ENCODE measurements at regions not wholly inside any gene's neighbourhood (a gene's known extent, or its start where the extent isn't known, plus 50 kb on each side); places are given as distances from the start of the nearest gene placed in this dataset.
"Not testable (repeated sequence)": the region's sequence is repeated elsewhere in the genome, so short reads cannot be mapped to it uniquely, and the experiment has no call there.

DNA sequence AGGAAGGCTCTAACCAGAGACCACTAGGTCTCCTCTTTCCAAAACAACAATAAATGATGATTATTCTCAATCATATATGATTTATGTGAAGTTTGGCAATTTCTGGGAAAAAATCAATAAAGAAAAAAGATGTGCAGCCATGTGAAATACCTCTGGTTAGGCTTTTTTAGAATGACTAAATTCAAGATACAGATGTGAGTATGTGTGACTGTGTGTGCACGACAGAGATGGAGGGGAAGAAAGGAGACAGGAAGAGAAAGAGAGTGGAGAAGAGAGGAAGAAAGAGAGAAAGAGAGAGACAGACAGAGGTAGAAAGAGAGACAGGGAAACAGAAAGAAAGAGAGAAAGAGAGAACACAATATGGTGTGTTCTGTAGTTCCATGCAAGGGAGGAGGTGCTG is 558.6 kb upstream of the CDH5 start:
- TF ChIP-seq, protein P1, sequence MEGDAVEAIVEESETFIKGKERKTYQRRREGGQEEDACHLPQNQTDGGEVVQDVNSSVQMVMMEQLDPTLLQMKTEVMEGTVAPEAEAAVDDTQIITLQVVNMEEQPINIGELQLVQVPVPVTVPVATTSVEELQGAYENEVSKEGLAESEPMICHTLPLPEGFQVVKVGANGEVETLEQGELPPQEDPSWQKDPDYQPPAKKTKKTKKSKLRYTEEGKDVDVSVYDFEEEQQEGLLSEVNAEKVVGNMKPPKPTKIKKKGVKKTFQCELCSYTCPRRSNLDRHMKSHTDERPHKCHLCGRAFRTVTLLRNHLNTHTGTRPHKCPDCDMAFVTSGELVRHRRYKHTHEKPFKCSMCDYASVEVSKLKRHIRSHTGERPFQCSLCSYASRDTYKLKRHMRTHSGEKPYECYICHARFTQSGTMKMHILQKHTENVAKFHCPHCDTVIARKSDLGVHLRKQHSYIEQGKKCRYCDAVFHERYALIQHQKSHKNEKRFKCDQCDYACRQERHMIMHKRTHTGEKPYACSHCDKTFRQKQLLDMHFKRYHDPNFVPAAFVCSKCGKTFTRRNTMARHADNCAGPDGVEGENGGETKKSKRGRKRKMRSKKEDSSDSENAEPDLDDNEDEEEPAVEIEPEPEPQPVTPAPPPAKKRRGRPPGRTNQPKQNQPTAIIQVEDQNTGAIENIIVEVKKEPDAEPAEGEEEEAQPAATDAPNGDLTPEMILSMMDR (IDR thresholded peaks at IDR 0.05; ENCODE audit: control insufficient read depth, extremely low read depth, insufficient read depth), result no peak
- H3K4me3 ChIP-seq (ENCODE audit: low read depth, low read length), result no peak overlapping the region
- DNase-seq (ENCODE audit: low read depth), result no peak

DNA sequence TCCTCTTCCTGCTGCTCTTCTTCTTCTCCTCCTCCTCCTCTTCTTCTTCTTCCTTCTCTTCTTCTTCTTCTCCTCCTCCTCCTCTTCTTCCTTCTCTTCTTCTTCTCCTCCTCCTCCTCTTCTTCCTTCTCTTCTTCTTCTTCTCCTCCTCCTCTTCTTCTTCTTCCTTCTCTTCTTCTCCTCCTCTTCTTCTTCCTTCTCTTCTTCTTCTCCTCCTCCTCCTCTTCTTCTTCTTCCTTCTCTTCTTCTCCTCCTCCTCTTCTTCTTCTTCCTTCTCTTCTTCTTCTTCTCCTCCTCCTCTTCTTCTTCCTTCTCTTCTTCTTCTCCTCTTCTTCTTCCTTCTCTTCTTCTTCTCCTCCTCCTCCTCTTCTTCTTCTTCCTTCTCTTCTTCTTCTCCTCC is 560.8 kb upstream of the CDH5 start:
- DNase-seq (ENCODE audit: low read depth); H3K4me3 ChIP-seq (ENCODE audit: low read depth, low read length): not testable (repeated sequence)

DNA sequence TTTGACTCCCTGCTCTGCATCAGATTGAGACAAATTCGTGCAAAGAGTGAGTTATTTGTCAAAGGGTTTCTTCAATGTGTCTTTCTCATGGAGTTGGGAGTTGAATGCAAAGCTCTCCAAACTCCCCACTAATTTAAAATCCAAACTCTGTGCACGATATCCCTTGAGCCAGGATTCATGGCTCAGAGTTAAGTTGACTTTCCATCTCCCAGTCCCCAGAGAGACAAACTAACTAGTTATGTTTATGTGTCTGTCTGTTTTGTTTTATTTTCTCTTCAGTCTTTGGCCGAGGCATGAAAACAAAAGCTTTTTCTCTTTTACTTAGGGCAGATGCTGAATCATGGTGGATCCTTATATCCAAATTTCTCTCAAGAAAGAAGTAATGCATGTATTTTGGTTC is 570.0 kb upstream of the CDH5 start:
- DNase-seq (ENCODE audit: low read depth), result no peak
- no peak overlapping the region for H3K4me3 ChIP-seq (ENCODE audit: low read depth, low read length)
- TF ChIP-seq, protein P1 (IDR thresholded peaks at IDR 0.05; ENCODE audit: control insufficient read depth, extremely low read depth, insufficient read depth), result no peak

DNA sequence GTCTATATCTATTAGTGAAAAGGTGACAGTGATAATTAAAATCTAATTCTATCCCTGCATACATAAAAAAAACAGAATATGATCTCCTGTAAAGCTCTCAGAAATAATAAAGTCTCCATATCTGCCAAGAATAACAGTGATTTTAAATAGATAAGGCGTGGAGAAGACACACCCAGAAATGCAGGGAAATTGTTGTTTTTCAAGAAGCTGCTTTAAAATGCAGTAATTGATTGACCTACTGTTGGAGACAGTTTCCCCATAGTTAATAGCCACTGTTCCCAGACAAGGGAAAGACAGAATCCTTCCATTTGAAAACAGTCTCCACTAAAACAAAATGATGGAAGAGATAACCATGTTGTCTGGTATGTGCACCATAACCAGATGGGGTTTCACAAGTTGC is 571.5 kb upstream of the CDH5 start:
- no peak overlapping the region for H3K4me3 ChIP-seq (ENCODE audit: low read depth, low read length)
- TF ChIP-seq, protein P1 (IDR thresholded peaks at IDR 0.05; ENCODE audit: control insufficient read depth, extremely low read depth, insufficient read depth), result no peak
- no peak for DNase-seq (ENCODE audit: low read depth)

DNA sequence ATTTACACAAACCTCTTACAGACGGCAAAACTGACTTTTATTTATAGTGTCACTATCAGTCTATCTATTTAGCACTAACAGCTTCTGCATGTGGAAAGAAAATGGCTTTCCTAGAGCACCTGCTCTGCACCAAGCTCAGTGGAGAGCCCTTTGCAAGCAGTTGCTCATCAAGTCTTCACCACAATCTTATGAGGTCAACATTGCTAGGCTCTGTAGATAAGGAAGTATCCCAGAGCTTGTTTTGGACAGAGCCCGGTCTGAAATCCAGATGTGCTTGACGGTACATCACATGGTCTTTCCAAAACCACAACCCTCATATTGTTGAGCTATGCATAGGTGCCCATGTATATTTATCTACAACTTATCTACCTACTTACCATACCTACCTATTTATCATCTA is 572.7 kb upstream of the CDH5 start:
- no peak overlapping the region for H3K4me3 ChIP-seq (ENCODE audit: low read depth, low read length)
- TF ChIP-seq, protein P1 (IDR thresholded peaks at IDR 0.05; ENCODE audit: control insufficient read depth, extremely low read depth, insufficient read depth), result no peak
- no peak for DNase-seq (ENCODE audit: low read depth)

DNA sequence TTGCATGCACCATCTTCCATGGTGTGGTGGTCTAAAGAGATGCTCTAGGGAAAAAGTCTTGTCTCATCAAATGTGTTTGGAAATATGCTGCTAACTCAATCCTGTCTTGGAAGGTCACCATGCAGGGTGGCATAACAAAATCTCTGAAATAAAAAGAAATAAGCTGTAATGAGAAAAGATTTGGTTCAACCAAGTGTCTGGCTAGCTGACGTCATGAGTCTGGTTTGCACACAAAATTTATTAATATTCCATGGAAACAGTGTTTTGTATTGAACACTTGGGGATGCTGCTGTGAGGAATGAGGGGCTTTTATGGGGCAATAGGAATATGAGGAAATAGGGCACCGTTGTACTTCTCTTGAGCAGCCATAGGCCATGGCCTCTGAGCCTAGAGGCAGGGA is 575.7 kb upstream of the CDH5 start:
- no peak overlapping the region for H3K4me3 ChIP-seq (ENCODE audit: low read depth, low read length)
- no peak for DNase-seq (ENCODE audit: low read depth)
- TF ChIP-seq, protein P1 (IDR thresholded peaks at IDR 0.05; ENCODE audit: control insufficient read depth, extremely low read depth, insufficient read depth), result no peak

DNA sequence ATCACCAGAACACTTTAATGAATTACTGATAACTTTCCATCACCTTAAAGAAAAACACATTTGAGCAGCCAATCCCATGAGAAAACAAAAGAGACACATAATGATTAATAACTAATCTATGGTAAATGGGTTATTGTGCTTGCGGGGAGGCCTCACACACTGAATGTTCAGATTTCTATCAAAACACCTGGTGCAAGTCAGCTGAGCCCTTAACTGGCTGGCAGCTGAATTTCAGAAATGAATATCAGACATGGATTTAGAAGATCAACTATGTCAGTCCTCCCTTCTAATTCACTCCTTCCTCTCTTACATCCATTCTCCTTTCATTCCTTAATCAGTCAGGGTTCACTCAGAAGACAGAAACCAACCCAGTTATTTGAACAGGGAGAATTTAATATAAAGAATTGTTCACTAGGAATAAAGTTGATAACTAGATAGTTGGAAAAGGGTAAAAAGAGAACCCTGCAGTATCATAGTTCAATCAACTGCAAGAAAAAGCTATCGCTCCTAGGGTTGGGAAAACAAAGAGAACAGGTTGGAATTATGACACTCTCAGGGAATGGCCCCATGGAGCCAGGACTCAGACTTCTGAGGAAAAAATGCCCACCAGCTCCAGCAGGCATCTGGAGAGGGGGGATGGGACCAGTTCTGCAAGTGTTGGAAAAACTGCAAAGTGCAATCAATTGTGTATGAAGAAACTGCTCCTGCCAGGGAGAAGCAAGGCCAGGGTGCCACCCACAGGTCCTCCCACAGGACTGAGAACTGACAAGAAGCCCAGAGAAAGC is 577.1 kb upstream of the CDH5 start:
- DNase-seq (ENCODE audit: low read depth), result no peak
- TF ChIP-seq, protein P1 (IDR thresholded peaks at IDR 0.05; ENCODE audit: control insufficient read depth, extremely low read depth, insufficient read depth), result no peak
- H3K4me3 ChIP-seq (ENCODE audit: low read depth, low read length), result no peak overlapping the region
